Stomach (tissue), 4 donors: ENCODE measurements at regions not wholly inside any gene's neighbourhood (a gene's known extent, or its start where the extent isn't known, plus 50 kb on each side); places are given as distances from the start of the nearest gene placed in this dataset.

Source experiments
- EP300 ChIP-seq: sonication (generic); formaldehyde crosslinking; IDR thresholded peaks from one replicate; pipeline ENCODE4 v1.6.1; 2017; ENCODE audit warnings: antibody characterized with exemption
- POLR2A ChIP-seq, 4 donors: fragments of 450-650 bp; IDR thresholded peaks; one replicate each; pipeline ENCODE4 v1.6.1; 2016; ENCODE audit warnings: antibody characterized with exemption in 4 of 4, control low read depth in 2 of 4, mild to moderate bottlenecking in 1 of 4, moderate library complexity in 1 of 4
- POLR2AphosphoS5 ChIP-seq, 3 donors: sonication (generic); formaldehyde crosslinking; IDR thresholded peaks; one replicate each; pipeline ENCODE4 v1.6.1; 2016; ENCODE audit warnings: antibody characterized with exemption in 3 of 3
- TF ChIP-seq, protein P1 (sequence below), 7 experiments: fragments of 450-650 bp in 4 of 7; fragments of 200-600 bp in 3 of 7; sonication (generic) in 3 of 7; IDR thresholded peaks; one replicate each; pipeline ENCODE4 v1.5.1; 2016 to 2019; ENCODE audit warnings: antibody characterized with exemption in 7 of 7, control low read depth in 2 of 7, mild to moderate bottlenecking in 1 of 7

DNA sequence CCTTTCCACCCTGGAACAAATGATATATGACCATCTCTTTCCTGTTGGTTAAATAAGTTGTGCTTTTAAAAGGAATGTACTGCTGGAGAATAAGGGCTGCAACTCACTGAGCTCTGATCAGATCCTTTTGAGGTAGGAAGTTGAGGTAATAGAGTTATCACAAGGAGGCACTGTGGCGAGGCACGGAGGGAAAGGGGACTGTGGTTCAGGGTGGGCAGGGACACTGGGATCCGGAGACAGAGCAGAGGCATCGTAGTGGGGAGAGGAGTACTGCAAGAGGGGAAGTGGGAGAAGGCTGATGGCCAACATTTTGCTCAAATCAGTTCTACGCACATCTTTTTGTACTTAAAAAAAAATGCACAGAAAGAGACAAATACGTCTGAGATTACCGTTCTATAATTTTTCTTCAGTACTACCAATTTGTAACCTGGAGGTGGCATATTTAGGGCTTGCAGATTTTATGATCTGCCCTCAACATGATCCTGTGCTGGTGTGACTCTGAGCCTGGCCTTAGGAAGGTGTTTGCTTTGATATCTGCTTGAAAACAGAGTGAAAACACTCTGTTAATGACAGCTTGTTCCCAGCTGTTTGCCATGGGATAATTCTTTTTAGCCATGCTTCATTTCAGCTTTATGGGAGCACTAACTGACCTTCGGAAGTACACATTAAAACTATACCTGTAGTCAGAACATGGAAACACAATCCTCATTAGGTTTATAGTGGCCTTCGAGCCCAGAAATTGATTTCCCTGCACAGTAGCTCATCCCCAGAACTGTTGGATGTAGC is 168.1 kb downstream of the KCNE4 start:
- TF ChIP-seq, protein P1, sequence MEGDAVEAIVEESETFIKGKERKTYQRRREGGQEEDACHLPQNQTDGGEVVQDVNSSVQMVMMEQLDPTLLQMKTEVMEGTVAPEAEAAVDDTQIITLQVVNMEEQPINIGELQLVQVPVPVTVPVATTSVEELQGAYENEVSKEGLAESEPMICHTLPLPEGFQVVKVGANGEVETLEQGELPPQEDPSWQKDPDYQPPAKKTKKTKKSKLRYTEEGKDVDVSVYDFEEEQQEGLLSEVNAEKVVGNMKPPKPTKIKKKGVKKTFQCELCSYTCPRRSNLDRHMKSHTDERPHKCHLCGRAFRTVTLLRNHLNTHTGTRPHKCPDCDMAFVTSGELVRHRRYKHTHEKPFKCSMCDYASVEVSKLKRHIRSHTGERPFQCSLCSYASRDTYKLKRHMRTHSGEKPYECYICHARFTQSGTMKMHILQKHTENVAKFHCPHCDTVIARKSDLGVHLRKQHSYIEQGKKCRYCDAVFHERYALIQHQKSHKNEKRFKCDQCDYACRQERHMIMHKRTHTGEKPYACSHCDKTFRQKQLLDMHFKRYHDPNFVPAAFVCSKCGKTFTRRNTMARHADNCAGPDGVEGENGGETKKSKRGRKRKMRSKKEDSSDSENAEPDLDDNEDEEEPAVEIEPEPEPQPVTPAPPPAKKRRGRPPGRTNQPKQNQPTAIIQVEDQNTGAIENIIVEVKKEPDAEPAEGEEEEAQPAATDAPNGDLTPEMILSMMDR (IDR thresholded peaks at IDR 0.05), result no peak
- TF ChIP-seq EP300 (no peak), POLR2A (IDR thresholded peaks at IDR 0.05) (no peak), POLR2AphosphoS5 (IDR thresholded peaks at IDR 0.05) (no peak)
